GM20000 (cell line): ENCODE measurements at regions not wholly inside any gene's neighbourhood (a gene's known extent, or its start where the extent isn't known, plus 50 kb on each side); places are given as distances from the start of the nearest gene placed in this dataset.

ENCODE experiments used
- DNase-seq: peaks from one replicate; pipeline ENCODE4 v3.0.0; 2012; ENCODE audit warnings: low spot score
- TF ChIP-seq, protein P1 (sequence below): IDR thresholded peaks from 2 replicates; pipeline ENCODE4 v1.5.1; 2012; ENCODE audit warnings: mild to moderate bottlenecking, control low read depth; ENCODE audit errors: extremely low read depth, missing control alignments

DNA sequence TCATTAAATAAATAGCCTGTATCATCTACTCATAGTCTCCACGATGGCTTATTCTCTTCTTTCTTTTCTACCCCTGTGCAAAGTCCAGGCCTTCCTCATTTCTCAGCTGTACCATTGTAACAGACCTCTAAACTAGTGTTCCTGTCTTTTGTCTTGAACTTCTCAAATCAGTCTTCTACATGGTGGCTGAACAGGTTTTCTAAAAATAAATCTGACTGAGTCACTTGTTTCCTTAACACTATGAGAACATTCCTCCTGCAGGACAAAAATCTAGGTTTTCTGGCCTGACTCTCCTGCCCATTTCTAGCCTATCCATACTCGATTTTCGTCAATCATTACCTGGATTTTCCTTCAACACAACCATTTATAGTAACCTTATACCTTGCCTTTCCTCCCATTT, 1080.8 kb upstream of the TENM4 start:
- DNase-seq: no peak
- TF ChIP-seq, protein P1, sequence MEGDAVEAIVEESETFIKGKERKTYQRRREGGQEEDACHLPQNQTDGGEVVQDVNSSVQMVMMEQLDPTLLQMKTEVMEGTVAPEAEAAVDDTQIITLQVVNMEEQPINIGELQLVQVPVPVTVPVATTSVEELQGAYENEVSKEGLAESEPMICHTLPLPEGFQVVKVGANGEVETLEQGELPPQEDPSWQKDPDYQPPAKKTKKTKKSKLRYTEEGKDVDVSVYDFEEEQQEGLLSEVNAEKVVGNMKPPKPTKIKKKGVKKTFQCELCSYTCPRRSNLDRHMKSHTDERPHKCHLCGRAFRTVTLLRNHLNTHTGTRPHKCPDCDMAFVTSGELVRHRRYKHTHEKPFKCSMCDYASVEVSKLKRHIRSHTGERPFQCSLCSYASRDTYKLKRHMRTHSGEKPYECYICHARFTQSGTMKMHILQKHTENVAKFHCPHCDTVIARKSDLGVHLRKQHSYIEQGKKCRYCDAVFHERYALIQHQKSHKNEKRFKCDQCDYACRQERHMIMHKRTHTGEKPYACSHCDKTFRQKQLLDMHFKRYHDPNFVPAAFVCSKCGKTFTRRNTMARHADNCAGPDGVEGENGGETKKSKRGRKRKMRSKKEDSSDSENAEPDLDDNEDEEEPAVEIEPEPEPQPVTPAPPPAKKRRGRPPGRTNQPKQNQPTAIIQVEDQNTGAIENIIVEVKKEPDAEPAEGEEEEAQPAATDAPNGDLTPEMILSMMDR: no peak

DNA sequence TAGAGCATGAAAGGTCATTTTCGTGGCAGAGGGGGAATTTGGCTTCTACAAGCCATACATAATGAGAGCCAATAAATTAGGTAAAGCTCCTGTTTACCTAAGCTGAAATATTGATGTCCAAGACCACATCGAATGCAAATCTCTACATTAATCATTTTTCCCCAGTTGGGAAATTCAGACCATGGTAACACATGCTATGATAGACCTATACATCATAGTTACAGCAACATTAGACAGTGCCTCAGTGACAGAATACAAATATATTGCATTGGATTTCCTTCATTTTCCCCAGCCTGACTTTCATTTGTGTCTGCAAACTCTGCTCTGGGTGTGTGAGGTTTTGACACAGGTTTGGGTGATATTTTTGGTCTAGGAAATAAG, 1079.7 kb upstream of the TENM4 start:
- DNase-seq: no peak
- TF ChIP-seq, protein P1: no peak

DNA sequence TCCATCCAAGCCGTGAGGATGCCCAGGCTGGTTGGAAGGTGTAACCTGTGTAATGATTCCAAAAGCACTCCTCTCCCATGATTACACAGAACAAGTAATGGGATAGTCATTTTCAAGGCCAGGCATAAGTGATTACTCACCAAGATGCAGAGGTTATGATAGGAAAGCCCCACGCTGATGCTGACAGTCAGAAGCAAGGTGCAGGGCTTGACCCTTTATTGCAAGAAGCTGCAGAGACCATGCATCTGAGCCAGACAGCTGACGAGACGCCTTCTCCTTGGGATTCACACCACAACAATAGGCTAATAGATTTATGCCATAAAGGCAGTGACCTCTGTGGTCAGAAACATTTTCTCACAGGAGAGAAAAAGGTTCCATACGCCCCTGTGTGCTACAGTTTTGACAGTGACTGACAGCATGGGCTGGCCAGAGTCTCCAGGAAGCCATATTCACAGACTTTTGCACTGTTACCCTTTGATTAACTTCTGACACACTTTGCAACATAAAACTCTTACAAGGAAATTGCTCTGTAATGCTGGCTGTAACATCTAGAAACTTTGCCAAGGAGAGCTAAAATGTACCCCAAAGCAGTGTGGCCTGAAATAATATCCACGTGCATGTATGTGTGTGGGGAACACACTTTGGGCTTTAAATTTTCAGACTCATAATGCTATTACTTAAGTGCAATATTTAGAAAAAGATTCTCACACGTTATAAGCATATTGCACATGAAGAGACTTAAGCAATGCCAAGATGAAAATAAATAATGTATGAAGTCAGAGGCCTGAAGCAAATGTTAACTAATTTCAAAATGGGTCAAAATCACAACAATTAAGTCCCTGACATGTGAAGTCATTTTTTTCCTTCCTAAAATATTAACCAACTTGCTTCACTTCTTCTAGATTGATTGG, 1079.0 kb upstream of the TENM4 start:
- TF ChIP-seq, protein P1: no peak
- DNase-seq: no peak

DNA sequence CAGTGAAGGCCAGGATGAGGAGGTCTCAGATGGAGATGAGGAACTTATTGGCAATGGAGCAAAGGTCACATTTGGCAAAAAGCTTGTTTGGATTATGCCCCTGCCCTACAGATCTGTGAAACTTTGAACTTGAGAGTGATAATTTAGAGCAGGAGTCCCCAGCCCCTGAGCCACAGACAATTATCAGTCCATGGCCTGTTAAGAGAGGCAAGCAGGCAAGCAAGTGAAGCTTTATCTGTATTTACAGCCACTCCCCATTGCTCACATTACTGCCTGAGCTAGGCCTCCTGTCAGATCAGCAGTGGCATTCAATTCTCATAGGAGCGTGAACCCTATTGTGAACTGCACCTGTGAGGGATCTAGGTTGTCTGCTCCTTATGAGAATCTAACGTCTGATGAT, 1076.9 kb upstream of the TENM4 start:
- no peak for DNase-seq
- TF ChIP-seq, protein P1: no peak

DNA sequence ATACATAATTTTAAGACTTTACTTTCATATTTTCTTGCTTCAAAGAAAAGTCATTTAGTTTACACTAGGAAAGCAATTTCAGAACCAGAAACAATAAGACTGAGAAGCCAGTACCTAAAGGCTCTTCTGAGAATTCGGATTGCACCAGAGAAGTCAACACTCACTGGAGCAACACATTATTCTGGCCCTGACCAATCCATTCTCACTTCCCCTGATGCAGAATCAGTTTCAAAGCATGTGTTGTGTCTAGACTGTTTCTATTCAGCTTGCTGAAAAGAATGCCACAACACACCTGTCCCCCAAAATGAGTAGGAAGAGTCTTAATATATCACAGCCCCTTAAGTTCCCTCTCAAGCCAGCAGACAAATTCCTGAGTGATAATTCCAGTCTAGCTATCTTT, 1074.3 kb upstream of the TENM4 start:
- TF ChIP-seq, protein P1: no peak

DNA sequence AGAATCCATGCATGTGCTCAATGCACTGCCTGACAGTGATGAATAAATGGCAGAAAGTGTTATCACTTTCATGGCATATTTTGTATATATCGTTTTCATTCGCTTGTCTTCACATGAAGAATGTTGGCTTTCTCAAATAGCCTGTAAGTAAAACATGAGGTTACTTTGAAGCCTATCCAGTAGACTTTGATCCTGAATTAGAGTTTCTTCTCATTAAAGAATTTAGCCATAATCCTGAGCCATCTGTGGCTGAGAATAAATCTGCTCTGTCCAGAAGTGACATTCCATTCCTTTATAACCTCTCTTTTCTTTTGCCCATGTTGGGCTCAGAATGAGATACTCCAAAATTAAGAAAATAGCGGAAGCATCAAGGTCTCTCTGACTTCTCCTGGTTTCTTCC, 1071.7 kb upstream of the TENM4 start:
- TF ChIP-seq, protein P1: no peak
- no peak for DNase-seq

More for the DNA sequence above, 1074.3 kb upstream of the TENM4 start:
- no peak for DNase-seq

DNA sequence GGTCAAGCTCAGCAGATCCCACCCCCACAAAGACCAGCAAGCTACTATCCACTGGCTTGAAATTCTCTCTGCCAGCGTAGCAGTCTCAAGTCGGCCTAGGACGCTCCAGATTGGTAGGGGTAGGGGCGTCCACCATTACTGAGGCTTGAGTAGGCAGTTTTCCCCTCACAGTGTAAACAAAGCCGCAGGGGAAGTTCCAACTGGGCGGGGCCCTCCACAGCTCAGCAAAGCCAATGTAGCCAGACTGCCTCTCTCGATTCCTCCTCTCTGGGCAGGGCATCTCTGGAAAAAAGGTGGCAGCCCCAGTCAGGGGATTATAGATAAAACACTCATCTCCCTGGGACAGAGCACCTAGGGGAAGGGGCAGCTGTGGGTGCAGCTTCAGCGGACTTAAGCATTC, 1064.9 kb upstream of the TENM4 start:
- no peak for DNase-seq

More for the DNA sequence above, 1064.9 kb upstream of the TENM4 start:
- TF ChIP-seq, protein P1: no peak
